SKM-1 treated with dmso at 0.1 percent for 144 hours (cell line): ENCODE measurements at regions not wholly inside any gene's neighbourhood (a gene's known extent, or its start where the extent isn't known, plus 50 kb on each side); places are given as distances from the start of the nearest gene placed in this dataset.
"Not testable (repeated sequence)": the region's sequence is repeated elsewhere in the genome, so short reads cannot be mapped to it uniquely, and the experiment has no call there.

Experiments used
- DNase-seq: peaks from one replicate; lab custom pipeline; 2025; ENCODE audit not compliant: unreplicated experiment; lab: John Stamatoyannopoulos, UW

GRCh38 chr4:126995235-126995634 is 637.5 kb upstream of the INTU start:
- no peak for DNase-seq

GRCh38 chr4:127000110-127000509 is 632.6 kb upstream of the INTU start:
- no peak for DNase-seq

GRCh38 chr4:127000846-127001245 is 631.9 kb upstream of the INTU start:
- DNase-seq: no peak

- DNase-seq: no peak
Measured at GRCh38 chr4:127001933-127002332, 630.8 kb upstream of the INTU start.

GRCh38 chr4:127006446-127006877 is 626.3 kb upstream of the INTU start:
- DNase-seq: no peak

GRCh38 chr4:127007305-127007704 is 625.5 kb upstream of the INTU start:
- no peak for DNase-seq

GRCh38 chr4:127012549-127012948 is 620.2 kb upstream of the INTU start:
- no peak for DNase-seq

GRCh38 chr4:127015667-127016117 is 617.1 kb upstream of the INTU start:
- DNase-seq: no peak

- DNase-seq: no peak
Measured at GRCh38 chr4:127018381-127018780, 614.4 kb upstream of the INTU start.

- DNase-seq: not testable (repeated sequence)
Measured at GRCh38 chr4:127020831-127021230, 611.9 kb upstream of the INTU start.

GRCh38 chr4:127036296-127036695 is 596.5 kb upstream of the INTU start:
- no peak for DNase-seq

- no peak for DNase-seq
Measured at GRCh38 chr4:127045861-127046260, 586.9 kb upstream of the INTU start.

- no peak for DNase-seq
Measured at GRCh38 chr4:127047930-127048329, 584.8 kb upstream of the INTU start.

GRCh38 chr4:127048376-127049044 is 584.2 kb upstream of the INTU start:
- no peak for DNase-seq

GRCh38 chr4:127049526-127049925 is 583.2 kb upstream of the INTU start:
- no peak for DNase-seq

- no peak for DNase-seq
Measured at GRCh38 chr4:127052742-127053141, 580.0 kb upstream of the INTU start.

GRCh38 chr4:127055357-127055756 is 577.4 kb upstream of the INTU start:
- no peak for DNase-seq

GRCh38 chr4:127069675-127070074 is 563.1 kb upstream of the INTU start:
- DNase-seq: no peak

GRCh38 chr4:127071443-127071842 is 561.3 kb upstream of the INTU start:
- no peak for DNase-seq

GRCh38 chr4:127080141-127080540 is 552.6 kb upstream of the INTU start:
- no peak for DNase-seq

- DNase-seq: no peak
Measured at GRCh38 chr4:127081041-127081440, 551.7 kb upstream of the INTU start.

GRCh38 chr4:127082986-127083385 is 549.8 kb upstream of the INTU start:
- DNase-seq: no peak

GRCh38 chr4:127084666-127085065 is 548.1 kb upstream of the INTU start:
- no peak for DNase-seq
